Fibroblast of skin of right quadriceps (primary cell): ENCODE measurements at regions not wholly inside any gene's neighbourhood (a gene's known extent, or its start where the extent isn't known, plus 50 kb on each side); places are given as distances from the start of the nearest gene placed in this dataset.
"Not testable (repeated sequence)": the region's sequence is repeated elsewhere in the genome, so short reads cannot be mapped to it uniquely, and the experiment has no call there.

Experiments used
- DNase-seq: peaks from one replicate; pipeline ENCODE4 v3.0.0-alpha.2; 2013

- no peak for DNase-seq
These were observed 446.6 kb downstream of the BUD13 start for GRCh38 chr11:116326146-116326545.

GRCh38 chr11:116325247-116325646 is 447.5 kb downstream of the BUD13 start:
- no peak for DNase-seq

- DNase-seq = not testable (repeated sequence)
These were observed 448.7 kb downstream of the BUD13 start for GRCh38 chr11:116324077-116324476.

- DNase-seq = no peak
These were observed 455.6 kb downstream of the BUD13 start for GRCh38 chr11:116317212-116317611.

DNA sequence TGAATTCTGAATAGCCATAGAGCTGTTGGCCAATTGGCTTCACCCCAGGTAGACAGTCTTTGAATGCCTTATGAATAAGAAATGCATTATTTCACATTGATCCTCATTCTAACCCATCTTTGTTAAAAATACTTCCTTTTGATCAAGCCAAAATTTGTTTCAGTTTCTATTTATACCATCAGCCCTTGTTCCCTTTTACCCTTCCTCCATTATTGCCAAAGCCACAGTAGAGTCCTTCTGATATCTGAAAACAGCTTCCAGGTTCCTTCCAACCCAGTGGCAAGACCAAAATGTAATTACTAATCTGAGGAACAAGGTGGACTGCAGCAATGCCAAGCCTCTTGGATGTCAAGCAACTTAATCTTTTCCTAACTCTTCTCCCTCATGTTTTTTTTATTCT is 458.8 kb downstream of the BUD13 start:
- no peak for DNase-seq

- DNase-seq = peak; percentile 44
These were observed 460.0 kb downstream of the BUD13 start for GRCh38 chr11:116312570-116313391.

DNA sequence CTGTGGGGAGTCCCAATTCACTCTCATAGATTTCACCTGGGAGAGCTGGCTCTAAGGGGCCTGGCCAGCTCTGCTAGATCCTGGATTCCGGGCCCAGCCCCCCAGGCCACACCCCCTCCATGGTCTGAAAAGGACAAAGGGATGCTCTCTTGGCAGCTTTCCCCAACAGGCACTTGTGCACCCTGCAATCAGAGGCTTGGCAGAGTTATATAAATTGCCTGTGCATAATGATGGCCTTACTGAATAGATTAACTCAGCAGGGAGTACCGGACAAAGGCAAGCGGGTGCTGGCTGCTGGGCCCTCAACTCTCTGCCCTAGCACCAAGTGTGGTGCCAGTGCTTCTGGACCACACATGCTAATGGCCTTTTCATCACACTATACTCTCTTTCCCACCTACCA is 461.6 kb downstream of the BUD13 start:
- DNase-seq = no peak

DNA sequence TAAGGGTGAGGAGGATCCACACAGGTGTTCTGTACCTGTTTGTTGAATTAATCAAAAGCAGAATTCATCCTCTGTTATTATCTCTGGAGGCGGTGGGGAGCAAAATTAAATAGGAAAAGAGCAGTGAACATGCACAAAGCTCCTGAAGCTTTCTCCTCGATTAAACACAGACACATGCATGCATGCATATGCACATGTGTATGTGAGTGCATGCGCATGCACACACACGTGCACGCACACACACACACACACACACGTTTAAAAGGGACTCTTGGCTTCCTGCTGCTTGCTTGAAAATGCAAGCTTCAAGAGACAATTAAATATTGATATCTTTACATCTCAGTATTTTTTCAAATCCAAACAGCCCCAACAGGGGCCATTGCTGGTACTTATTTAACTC is 462.1 kb downstream of the BUD13 start:
- no peak for DNase-seq

- peak; percentile 73 for DNase-seq
These were observed 462.6 kb downstream of the BUD13 start for GRCh38 chr11:116310226-116310625.

- DNase-seq = no peak
These were observed 463.3 kb downstream of the BUD13 start for GRCh38 chr11:116309446-116309845.

GRCh38 chr11:116302756-116303155 is 470.0 kb downstream of the BUD13 start:
- no peak for DNase-seq

DNA sequence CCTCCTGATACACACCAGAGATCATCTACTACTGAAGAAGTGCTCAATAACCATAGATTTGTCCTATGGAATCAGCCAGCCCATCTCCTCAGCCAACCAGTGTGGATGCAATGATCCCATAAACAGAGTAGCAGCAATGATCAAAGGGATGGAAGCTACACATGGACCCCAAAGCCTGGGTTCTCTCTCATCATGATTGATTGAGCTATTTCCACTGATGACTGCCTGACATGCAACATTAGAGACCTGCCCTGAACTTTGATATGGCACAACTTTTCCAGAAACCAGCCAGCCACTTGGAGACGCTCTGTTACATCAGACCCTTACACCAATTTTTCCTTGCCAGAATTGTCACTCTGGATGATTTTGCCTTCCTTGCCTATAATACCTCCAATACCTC is 471.6 kb downstream of the BUD13 start:
- DNase-seq = no peak

GRCh38 chr11:116300232-116300631 is 472.6 kb downstream of the BUD13 start:
- DNase-seq = no peak

DNA sequence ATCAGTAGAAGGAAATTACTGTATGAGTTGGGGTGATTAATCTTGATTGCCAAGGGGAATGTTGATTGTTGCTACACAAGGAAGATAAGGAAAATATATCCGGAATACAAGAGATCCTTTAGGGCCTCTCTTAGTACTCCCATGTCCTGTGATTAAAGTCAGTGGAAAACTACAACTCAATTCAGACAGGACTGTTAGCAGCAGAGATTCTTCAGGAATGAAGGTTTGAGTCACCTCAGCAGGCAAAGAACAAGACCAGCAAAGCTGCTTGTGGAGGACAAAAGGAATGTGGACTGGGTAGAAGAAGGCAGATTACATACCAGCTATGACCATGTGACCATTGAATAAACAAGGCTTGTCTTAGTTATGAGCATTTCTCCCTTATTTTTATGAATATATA is 478.2 kb downstream of the BUD13 start:
- peak; percentile 11 for DNase-seq

GRCh38 chr11:116287866-116288265 is 484.9 kb downstream of the BUD13 start:
- DNase-seq = no peak

- DNase-seq = no peak
These were observed 487.8 kb downstream of the BUD13 start for GRCh38 chr11:116285026-116285425.

DNA sequence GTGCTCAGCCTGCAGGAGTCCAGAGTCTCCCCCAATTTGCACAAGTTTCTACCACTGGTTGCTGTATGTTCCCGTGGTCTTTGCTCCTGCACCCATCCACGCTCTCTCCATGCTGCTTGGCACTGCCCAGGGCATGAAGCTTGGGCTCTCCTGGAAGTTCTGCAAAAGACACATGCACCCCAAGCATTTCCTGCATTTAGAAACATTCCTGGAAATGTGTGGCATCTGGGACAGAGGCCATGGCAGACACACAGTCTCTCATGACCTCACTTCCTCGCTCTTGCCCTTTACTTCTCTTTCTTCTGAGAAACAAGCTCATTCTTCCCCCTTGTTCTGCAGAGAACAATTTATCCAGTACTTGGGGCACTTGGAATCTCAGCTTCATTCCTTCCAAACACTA is 489.5 kb downstream of the BUD13 start:
- DNase-seq = no peak

- DNase-seq = no peak
These were observed 490.3 kb downstream of the BUD13 start for GRCh38 chr11:116282481-116282880.

- no peak for DNase-seq
These were observed 491.3 kb downstream of the BUD13 start for GRCh38 chr11:116281173-116282160.

DNA sequence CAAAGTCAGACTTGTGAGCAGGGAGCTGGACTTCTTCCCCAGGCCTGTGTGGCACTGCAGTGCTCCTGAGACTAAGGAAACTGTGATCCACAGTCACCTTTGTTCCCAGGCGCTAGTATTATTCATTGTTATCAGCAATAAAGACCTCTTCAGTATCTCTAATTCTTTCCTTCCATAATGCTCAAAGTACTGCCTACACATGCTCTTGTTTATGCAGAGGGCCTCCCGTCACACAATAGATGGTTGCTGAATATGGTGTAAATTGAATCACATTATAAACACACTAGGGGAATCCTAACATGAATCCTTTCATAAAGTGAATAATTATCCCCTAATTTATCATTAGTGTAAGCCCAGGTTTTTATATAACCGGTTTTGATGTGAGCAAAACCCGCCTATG is 493.3 kb downstream of the BUD13 start:
- no peak for DNase-seq

DNA sequence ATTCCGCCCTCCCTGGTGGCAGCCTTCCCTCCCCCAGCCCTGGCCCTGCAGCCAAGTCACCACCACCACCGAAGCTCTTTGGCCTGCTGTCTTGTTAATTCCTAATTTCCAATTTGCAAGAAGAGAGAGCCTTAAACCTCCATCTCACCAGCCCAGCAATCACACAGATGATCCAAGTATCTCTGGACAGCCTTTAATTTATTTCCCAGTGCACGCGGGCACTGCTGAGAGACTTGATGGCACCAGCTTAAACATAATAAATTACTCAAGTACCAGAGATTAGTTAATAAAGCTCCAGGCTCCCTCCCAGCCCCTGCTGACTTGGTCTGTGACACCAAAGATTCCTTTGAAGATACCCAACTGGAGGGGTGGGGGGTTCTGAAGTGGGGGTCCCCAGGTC is 494.7 kb downstream of the BUD13 start:
- no peak for DNase-seq

DNA sequence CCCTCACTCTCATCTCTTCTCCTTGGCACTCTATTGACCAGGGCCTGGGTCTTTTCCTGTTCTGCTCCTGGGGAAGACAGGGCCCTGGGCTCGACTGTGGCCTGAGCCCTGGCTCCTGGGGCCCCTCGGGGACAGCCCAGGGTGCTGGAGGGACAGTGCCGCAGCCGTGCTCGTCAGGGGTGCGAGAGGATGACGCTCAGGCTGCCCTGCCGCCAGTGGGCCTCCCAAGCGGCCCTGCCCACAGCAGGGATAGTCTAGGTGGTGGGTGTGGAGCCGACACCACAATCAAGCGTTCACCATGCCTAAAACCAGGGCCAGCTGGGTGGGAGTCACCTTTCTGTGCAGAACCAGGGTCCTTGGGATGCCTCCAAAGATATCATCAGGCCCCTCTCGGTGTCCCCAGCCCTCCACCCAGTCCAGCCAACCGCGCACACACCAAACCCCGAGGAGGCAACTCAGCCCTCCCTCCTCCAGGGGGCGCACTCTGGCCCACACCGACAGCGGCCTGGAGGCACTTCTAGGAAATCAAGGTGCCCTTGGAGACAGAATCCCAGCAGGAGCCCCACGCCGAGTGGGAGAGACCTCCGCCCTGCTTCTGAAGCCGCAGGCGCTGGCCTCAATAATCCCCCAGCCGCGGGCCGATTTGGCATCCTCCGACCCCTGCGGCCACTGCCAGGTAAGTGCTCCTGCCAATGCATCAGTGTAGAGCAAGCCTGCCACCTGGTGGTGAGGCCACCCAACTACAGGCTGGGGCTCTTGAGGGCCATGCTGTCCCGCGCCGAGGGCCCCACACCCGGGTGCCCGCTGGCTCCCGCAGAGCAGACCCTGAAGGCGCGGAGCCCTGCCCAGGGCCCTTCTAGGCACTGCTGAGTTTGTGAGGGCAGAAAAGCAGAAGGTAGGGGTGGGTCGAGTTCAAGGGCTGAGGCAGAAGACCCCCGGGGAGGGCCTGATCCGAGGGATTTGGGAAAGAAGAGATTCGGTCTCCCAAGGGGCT is 496.4 kb downstream of the BUD13 start:
- peak; percentile 57 for DNase-seq

GRCh38 chr11:116275635-116276034 is 497.2 kb downstream of the BUD13 start:
- peak; percentile 22 for DNase-seq
